ENCODE measurements at regions not wholly inside any gene's neighbourhood (a gene's known extent, or its start where the extent isn't known, plus 50 kb on each side); places are given as distances from the start of the nearest gene placed in this dataset.

DNA sequence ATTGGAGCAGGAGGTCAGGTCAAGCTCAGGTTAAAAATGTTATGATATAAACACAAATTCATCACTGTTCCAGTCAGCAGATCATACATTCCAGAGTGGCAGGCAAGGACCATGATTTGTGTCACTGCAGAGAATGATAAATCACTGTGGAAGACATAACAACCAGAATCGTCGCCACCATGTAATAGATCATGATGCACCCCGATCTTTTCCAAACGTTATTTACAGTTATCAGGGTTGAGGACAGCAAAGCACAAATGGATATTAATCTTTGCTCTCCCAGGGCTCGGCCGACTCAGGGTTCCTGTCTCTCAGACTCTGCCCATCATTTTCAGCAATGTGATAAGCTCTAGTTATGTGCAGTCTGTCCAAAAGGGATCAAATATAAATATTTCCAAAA, 122.7 kb downstream of the ZBTB18 start:
- no peaks in the 10 kb centered on the region for H3K36me3 ChIP-seq (ENCODE audit: insufficient read depth, low read length)
- no peaks in the 10 kb centered on the region for H3K9me3 ChIP-seq (ENCODE audit: low read depth, low read length)
- no peak for TF ChIP-seq POLR2AphosphoS5 (IDR thresholded peaks at IDR 0.05; ENCODE audit: borderline replicate concordance, low read depth, low read length)
- TF ChIP-seq EZH2 (IDR thresholded peaks at IDR 0.05) = no peak
- TF ChIP-seq FOXP2 (optimal IDR thresholded peaks at IDR 0.05; ENCODE audit: control extremely low read depth, extremely low read length, insufficient read depth) = no peak
- H3K4me3 ChIP-seq = no peak overlapping the region
- H3K9ac ChIP-seq (ENCODE audit: insufficient read length) = no peak overlapping the region
- no peak overlapping the region for H3K27ac ChIP-seq
- no peak for DNase-seq (ENCODE audit: low read depth, low spot score)

DNA sequence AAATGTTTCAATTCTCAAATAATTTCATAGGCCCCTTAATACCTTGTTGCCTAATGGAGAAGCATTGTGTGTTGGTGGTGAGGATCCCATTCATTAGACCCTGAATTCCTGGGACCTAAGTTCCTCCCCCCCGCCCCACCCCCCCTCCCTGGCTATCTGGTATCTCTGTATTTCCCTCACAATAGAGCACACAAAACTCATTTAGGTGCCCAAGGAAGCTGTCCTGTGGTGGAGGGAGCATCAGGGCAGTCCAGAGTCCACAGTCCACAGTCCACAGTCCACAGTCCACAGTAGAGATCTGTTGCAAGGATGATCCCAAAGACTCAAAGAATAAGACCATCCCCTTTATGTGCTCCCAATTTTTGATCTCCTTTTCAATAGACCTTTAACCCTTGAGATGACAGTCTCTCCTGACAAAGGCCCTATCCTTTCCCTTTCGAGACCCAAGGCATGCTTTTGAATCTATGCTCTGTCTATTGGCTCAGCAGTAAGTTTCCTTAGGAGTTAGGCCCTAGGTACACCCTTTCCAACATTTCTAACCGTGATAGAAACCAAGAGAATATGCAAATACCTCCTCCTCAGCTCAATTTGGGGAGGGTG, 123.9 kb downstream of the ZBTB18 start:
- no peak for DNase-seq (ENCODE audit: low read depth, low spot score)
- TF ChIP-seq FOXP2 (optimal IDR thresholded peaks at IDR 0.05; ENCODE audit: control extremely low read depth, extremely low read length, insufficient read depth) (no peak), EZH2 (IDR thresholded peaks at IDR 0.05) (no peak), POLR2AphosphoS5 (IDR thresholded peaks at IDR 0.05; ENCODE audit: borderline replicate concordance, low read depth, low read length) (no peak)
- Histone ChIP-seq H3K4me3 (no peak overlapping the region), H3K9me3 (ENCODE audit: low read depth, low read length) (no peaks in the 10 kb centered on the region), H3K9ac (ENCODE audit: insufficient read length) (no peak overlapping the region), H3K36me3 (ENCODE audit: insufficient read depth, low read length) (no peaks in the 10 kb centered on the region), H3K27ac (no peak overlapping the region)

DNA sequence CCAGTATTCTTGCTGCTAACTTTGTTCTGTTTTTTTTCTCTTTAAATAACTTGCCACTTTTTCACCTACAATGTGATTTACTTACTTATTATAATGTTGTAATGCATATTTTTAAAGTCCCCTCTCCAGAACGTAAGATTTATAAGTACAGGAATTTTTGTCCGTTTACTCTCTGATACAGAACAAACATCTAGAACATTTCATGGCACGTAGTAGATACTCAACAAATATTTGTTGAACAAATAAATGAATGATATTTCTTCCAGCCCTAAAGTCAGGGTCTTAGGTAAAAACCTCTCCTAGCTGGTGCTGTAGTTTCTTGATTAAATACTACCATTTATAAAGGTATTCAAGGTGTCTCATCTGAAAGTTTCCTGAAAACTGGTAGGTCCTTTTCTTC, 125.1 kb downstream of the ZBTB18 start:
- no peak overlapping the region for H3K4me3 ChIP-seq
- no peak for TF ChIP-seq EZH2 (IDR thresholded peaks at IDR 0.05)
- TF ChIP-seq FOXP2 (optimal IDR thresholded peaks at IDR 0.05; ENCODE audit: control extremely low read depth, extremely low read length, insufficient read depth) = no peak
- TF ChIP-seq POLR2AphosphoS5 (IDR thresholded peaks at IDR 0.05; ENCODE audit: borderline replicate concordance, low read depth, low read length) = no peak

DNA sequence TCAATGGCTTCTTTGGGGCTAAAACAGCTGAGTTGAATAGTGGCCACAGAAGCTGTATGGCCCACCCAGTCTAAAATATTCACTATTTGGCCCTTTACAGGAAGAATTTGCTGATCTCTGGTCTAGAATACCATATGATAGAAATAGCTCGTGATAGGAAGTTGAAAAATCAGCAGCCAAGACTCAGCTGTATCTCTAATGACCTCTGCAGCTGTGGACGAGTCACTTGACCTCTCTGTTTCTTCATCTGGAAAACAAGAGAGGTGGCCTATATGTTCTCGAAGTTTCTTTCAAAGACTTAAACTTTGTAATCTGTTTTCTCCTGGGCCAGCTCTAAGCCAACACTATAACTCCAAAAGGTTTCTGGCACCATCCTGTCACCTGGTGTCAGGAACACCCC, 129.2 kb downstream of the ZBTB18 start:
- TF ChIP-seq EZH2 (IDR thresholded peaks at IDR 0.05) (no peak), FOXP2 (optimal IDR thresholded peaks at IDR 0.05; ENCODE audit: control extremely low read depth, extremely low read length, insufficient read depth) (no peak), POLR2AphosphoS5 (IDR thresholded peaks at IDR 0.05; ENCODE audit: borderline replicate concordance, low read depth, low read length) (no peak)

More for the DNA sequence above, 125.1 kb downstream of the ZBTB18 start:
- DNase-seq (ENCODE audit: low read depth, low spot score) = no peak
- no peaks in the 10 kb centered on the region for H3K9me3 ChIP-seq (ENCODE audit: low read depth, low read length)
- no peak overlapping the region for H3K27ac ChIP-seq
- no peak overlapping the region for H3K9ac ChIP-seq (ENCODE audit: insufficient read length)
- no peaks in the 10 kb centered on the region for H3K36me3 ChIP-seq (ENCODE audit: insufficient read depth, low read length)

DNA sequence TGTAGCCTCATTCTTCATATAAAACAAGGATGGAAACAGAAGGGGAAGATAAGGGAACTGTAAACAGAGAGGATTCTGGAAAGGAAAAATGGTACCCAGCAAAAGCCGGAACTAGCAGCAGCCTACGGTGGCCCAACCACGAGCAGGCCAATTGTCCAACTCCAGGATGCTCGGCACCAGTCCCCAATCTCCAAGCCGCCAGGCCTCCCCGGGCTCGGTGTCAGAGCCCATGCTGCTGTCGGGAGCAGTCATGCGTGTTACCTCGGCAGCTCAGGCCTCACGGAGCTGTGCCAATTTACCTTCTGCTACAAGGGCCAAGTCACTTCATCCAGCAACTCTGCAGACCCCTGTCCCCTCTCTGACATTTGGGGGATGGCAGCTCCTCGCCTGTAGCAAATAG, 130.8 kb downstream of the ZBTB18 start:
- H3K9ac ChIP-seq (ENCODE audit: insufficient read length) = no peak overlapping the region
- no peaks in the 10 kb centered on the region for H3K36me3 ChIP-seq (ENCODE audit: insufficient read depth, low read length)
- H3K27ac ChIP-seq = no peak overlapping the region
- DNase-seq (ENCODE audit: low read depth, low spot score) = no peak
- H3K9me3 ChIP-seq (ENCODE audit: low read depth, low read length) = no peaks in the 10 kb centered on the region
- no peak overlapping the region for H3K4me3 ChIP-seq
- TF ChIP-seq POLR2AphosphoS5 (IDR thresholded peaks at IDR 0.05; ENCODE audit: borderline replicate concordance, low read depth, low read length) (no peak), FOXP2 (optimal IDR thresholded peaks at IDR 0.05; ENCODE audit: control extremely low read depth, extremely low read length, insufficient read depth) (no peak), EZH2 (IDR thresholded peaks at IDR 0.05) (no peak)

More for the DNA sequence above, 129.2 kb downstream of the ZBTB18 start:
- Histone ChIP-seq H3K4me3 (no peak overlapping the region), H3K36me3 (ENCODE audit: insufficient read depth, low read length) (no peaks in the 10 kb centered on the region), H3K9me3 (ENCODE audit: low read depth, low read length) (no peaks in the 10 kb centered on the region), H3K27ac (no peak overlapping the region), H3K9ac (ENCODE audit: insufficient read length) (no peak overlapping the region)
- no peak for DNase-seq (ENCODE audit: low read depth, low spot score)

DNA sequence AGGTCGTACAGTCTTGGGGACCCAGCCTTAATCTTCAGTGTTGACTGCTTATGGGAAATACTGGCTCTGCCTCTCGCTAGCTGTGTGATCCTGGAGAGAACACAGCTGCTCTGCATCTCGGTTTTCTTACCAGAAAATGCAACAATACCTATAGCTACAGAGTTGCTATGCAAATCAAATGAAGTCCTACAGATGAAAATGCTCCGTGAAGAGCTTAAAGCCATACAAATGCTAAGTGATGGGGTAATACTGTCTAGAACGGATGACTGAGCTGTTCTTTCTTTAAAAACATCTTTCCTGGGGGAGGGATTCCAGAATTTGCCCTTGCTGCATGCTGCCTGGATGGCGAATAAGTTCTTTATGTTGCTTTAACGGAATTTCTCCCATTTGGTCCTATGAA, 132.0 kb downstream of the ZBTB18 start:
- TF ChIP-seq POLR2AphosphoS5 (IDR thresholded peaks at IDR 0.05; ENCODE audit: borderline replicate concordance, low read depth, low read length) (no peak), EZH2 (IDR thresholded peaks at IDR 0.05) (no peak), FOXP2 (optimal IDR thresholded peaks at IDR 0.05; ENCODE audit: control extremely low read depth, extremely low read length, insufficient read depth) (no peak)
- Histone ChIP-seq H3K9ac (ENCODE audit: insufficient read length) (no peak overlapping the region), H3K27ac (no peak overlapping the region), H3K36me3 (ENCODE audit: insufficient read depth, low read length) (no peaks in the 10 kb centered on the region), H3K4me3 (no peak overlapping the region), H3K9me3 (ENCODE audit: low read depth, low read length) (no peaks in the 10 kb centered on the region)
- DNase-seq (ENCODE audit: low read depth, low spot score) = no peak

DNA sequence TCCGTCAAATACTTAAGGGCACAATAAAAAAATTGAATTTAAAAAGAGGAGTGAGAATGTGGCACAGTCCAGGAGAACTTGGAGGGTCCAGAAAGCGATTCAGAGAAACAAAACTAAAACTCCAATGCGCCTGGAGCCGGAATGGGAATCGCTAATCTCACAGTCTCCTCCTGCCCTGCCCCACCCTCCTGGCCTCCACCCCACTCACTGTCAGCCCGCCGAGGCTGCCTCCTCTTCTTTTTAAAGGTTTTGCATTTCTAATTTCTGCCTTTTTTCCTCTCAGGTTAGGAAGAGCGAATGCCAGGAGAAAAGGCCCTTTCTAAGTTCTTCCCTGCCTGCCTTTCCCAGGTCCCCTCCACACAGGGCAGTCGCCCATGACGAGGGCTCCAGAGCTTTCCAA, 135.3 kb downstream of the ZBTB18 start:
- Histone ChIP-seq H3K36me3 (ENCODE audit: insufficient read depth, low read length) (no peaks in the 10 kb centered on the region), H3K9me3 (ENCODE audit: low read depth, low read length) (no peaks in the 10 kb centered on the region), H3K4me3 (no peak overlapping the region), H3K27ac (no peak overlapping the region), H3K9ac (ENCODE audit: insufficient read length) (no peak overlapping the region)
- DNase-seq (ENCODE audit: low read depth, low spot score) = no peak
- no peak for TF ChIP-seq EZH2 (IDR thresholded peaks at IDR 0.05)
- no peak for TF ChIP-seq FOXP2 (optimal IDR thresholded peaks at IDR 0.05; ENCODE audit: control extremely low read depth, extremely low read length, insufficient read depth)
- no peak for TF ChIP-seq POLR2AphosphoS5 (IDR thresholded peaks at IDR 0.05; ENCODE audit: borderline replicate concordance, low read depth, low read length)

DNA sequence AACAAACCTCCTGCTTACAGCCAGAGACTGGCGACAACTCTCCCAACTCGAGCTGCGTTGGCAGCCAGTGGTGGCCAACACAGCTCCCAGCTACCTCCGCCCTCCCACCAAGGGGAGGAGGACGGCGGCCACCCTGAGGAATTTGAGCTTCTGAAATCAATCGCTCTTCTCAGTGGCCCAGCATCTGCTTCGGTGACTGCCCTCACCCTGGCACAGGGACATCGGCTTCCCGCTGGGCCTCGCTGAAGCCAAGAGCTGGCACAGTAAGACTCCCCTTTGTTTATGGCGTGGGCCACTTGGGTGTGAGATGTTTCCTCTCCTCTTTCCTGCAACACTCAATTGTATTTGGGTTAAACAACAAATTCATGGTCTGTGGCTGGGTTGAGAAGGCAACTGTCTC, 136.2 kb downstream of the ZBTB18 start:
- no peak overlapping the region for H3K9ac ChIP-seq (ENCODE audit: insufficient read length)
- TF ChIP-seq POLR2AphosphoS5 (IDR thresholded peaks at IDR 0.05; ENCODE audit: borderline replicate concordance, low read depth, low read length) (no peak), FOXP2 (optimal IDR thresholded peaks at IDR 0.05; ENCODE audit: control extremely low read depth, extremely low read length, insufficient read depth) (no peak), EZH2 (IDR thresholded peaks at IDR 0.05) (no peak)
- no peak for DNase-seq (ENCODE audit: low read depth, low spot score)
- H3K27ac ChIP-seq = no peak overlapping the region
- H3K9me3 ChIP-seq (ENCODE audit: low read depth, low read length) = no peaks in the 10 kb centered on the region
- H3K4me3 ChIP-seq = no peak overlapping the region
- no peaks in the 10 kb centered on the region for H3K36me3 ChIP-seq (ENCODE audit: insufficient read depth, low read length)

DNA sequence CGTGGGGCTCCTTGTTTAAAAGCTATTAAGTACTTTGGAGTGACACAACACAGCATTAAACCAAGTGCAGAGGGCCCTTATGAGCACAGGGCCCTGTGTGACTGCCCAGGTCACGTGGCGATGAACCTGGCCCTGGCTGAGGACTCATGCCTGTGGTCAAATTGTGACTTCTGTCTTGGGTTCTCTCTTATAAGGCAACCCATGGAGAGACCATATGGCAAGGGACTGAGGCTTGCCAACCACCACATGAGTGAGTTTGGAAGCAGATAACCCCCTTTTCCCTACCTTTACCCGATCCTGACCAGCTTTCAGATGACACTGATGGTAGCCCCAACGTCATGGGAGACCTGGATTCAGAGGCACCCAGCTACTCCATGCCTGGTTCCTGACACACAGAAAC, 140.5 kb downstream of the ZBTB18 start:
- Histone ChIP-seq H3K36me3 (ENCODE audit: insufficient read depth, low read length) (no peaks in the 10 kb centered on the region), H3K9me3 (ENCODE audit: low read depth, low read length) (no peaks in the 10 kb centered on the region), H3K9ac (ENCODE audit: insufficient read length) (no peak overlapping the region), H3K27ac (no peak overlapping the region), H3K4me3 (no peak overlapping the region)
- no peak for TF ChIP-seq FOXP2 (optimal IDR thresholded peaks at IDR 0.05; ENCODE audit: control extremely low read depth, extremely low read length, insufficient read depth)
- no peak for TF ChIP-seq EZH2 (IDR thresholded peaks at IDR 0.05)
- TF ChIP-seq POLR2AphosphoS5 (IDR thresholded peaks at IDR 0.05; ENCODE audit: borderline replicate concordance, low read depth, low read length) = no peak
- DNase-seq (ENCODE audit: low read depth, low spot score) = no peak

All from SK-N-MC (cell line).